ENCODE measurements at regions not wholly inside any gene's neighbourhood (a gene's known extent, or its start where the extent isn't known, plus 50 kb on each side); places are given as distances from the start of the nearest gene placed in this dataset.

GRCh38 chr9:21560281-21560745 is 78.2 kb upstream of the IFNE start:
- Histone ChIP-seq H3K79me1 (ENCODE audit: insufficient read depth, low read depth, low read length, poor library complexity, severe bottlenecking) (no peaks in the 10 kb centered on the region), H2AFZ (ENCODE audit: low read length) (peak overlapping the region; percentile 75), H3K9me3 (ENCODE audit: control insufficient read depth, low read depth, low read length) (no peaks in the 10 kb centered on the region), H3K9ac (ENCODE audit: extremely low read depth, insufficient read length, low read length) (peak overlapping the region; percentile 43), H3K4ac (ENCODE audit: low read depth, low read length) (no peak overlapping the region), H3K27ac (ENCODE audit: insufficient read length, low read depth, low read length) (no peak overlapping the region), H3K4me1 (ENCODE audit: insufficient read depth, low read length) (peaks cover 2% of the 10 kb centered on the region; the same call in 1 of the 2 replicates), H3K56ac (ENCODE audit: insufficient read length, low read depth, low read length) (no peak overlapping the region), H3K18ac (ENCODE audit: insufficient read length, low read depth, low read length) (no peak overlapping the region), H2BK5ac (ENCODE audit: insufficient read length, low read length) (no peak overlapping the region), H2BK15ac (ENCODE audit: low read depth, low read length) (no peak overlapping the region; the same call in 1 of the 2 replicates), H3K27me3 (ENCODE audit: insufficient read depth, low read length) (no peaks in the 10 kb centered on the region), H4K20me1 (ENCODE audit: control insufficient read depth, insufficient read depth, insufficient read length) (no peaks in the 10 kb centered on the region), H2BK120ac (ENCODE audit: low read depth, low read length, poor library complexity, severe bottlenecking) (no peak overlapping the region), H3K4me2 (ENCODE audit: insufficient read depth, insufficient read length, low read length) (peak overlapping the region; percentile 76), H4K8ac (replicated peaks; ENCODE audit: insufficient read length, low read depth, low read length) (no peak overlapping the region), H3K79me2 (ENCODE audit: insufficient read depth, low read length) (no peaks in the 10 kb centered on the region), H3K23ac (ENCODE audit: insufficient read length, low read depth, low read length) (no peak overlapping the region), H3T11ph (ENCODE audit: low read length) (no peak overlapping the region), H4K5ac (ENCODE audit: insufficient read length, low read depth, low read length) (no peak overlapping the region), H2BK20ac (ENCODE audit: low read depth, low read length, poor library complexity, severe bottlenecking) (no peak overlapping the region), H4K91ac (ENCODE audit: insufficient read length, low read depth, low read length) (no peak overlapping the region), H2AK5ac (ENCODE audit: insufficient read length, low read length) (no peak overlapping the region), H3K23me2 (ENCODE audit: insufficient read length, low read depth, low read length, poor library complexity, severe bottlenecking) (peaks cover 10% of the 10 kb centered on the region), H2BK12ac (ENCODE audit: insufficient read length, low read depth, low read length) (no peak overlapping the region), H3K14ac (ENCODE audit: insufficient read depth, low read length) (no peak overlapping the region)
- DNase-seq = no peak
- H3K4me3 Mint-ChIP-seq = peak overlapping the region; percentile 80 to 86
- H3K27me3 Mint-ChIP-seq (ENCODE audit: low read depth) = peaks cover 20% of the 10 kb centered on the region
- TF ChIP-seq, protein P1, sequence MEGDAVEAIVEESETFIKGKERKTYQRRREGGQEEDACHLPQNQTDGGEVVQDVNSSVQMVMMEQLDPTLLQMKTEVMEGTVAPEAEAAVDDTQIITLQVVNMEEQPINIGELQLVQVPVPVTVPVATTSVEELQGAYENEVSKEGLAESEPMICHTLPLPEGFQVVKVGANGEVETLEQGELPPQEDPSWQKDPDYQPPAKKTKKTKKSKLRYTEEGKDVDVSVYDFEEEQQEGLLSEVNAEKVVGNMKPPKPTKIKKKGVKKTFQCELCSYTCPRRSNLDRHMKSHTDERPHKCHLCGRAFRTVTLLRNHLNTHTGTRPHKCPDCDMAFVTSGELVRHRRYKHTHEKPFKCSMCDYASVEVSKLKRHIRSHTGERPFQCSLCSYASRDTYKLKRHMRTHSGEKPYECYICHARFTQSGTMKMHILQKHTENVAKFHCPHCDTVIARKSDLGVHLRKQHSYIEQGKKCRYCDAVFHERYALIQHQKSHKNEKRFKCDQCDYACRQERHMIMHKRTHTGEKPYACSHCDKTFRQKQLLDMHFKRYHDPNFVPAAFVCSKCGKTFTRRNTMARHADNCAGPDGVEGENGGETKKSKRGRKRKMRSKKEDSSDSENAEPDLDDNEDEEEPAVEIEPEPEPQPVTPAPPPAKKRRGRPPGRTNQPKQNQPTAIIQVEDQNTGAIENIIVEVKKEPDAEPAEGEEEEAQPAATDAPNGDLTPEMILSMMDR (conservative IDR thresholded peaks at IDR 0.05) = no peak
- no peak overlapping the region for H3K27ac Mint-ChIP-seq
- no peaks in the 10 kb centered on the region; a peak in 1 of 7 replicates for H3K36me3 Mint-ChIP-seq (ENCODE audit: insufficient read depth in 1 of 3, low read depth in 3 of 3)
- peaks cover 24 to 31% of the 10 kb centered on the region in 2 experiments for H3K4me1 Mint-ChIP-seq
- H3K9me3 Mint-ChIP-seq = no peaks in the 10 kb centered on the region
- WGBS (ENCODE audit: extremely low coverage, insufficient read length, low lambda C conversion rate) = no CpG with 5 or more reads among the region's 12 CpGs

Data from H9 (cell line).